ENCODE measurements at regions not wholly inside any gene's neighbourhood (a gene's known extent, or its start where the extent isn't known, plus 50 kb on each side); places are given as distances from the start of the nearest gene placed in this dataset.

GRCh38 chr17:56727876-56728617 lies 105.7 kb downstream of the C17orf67 start:
- no peak for TF ChIP-seq CTCF (conservative IDR thresholded peaks at IDR 0.05)
- TF ChIP-seq EZH2 (IDR thresholded peaks at IDR 0.05; ENCODE audit: low read depth): no peak
